Fibroblast of skin of back (primary cell): ENCODE measurements at regions not wholly inside any gene's neighbourhood (a gene's known extent, or its start where the extent isn't known, plus 50 kb on each side); places are given as distances from the start of the nearest gene placed in this dataset.

Experiments used
- DNase-seq: peaks from one replicate; pipeline ENCODE4 v3.0.0-alpha.2; 2013

GRCh38 chr4:183563874-183564273 lies 59.0 kb downstream of the ING2 start:
- no peak for DNase-seq

GRCh38 chr4:183571350-183571941 lies 66.6 kb downstream of the ING2 start:
- DNase-seq, result peak; percentile 14

GRCh38 chr4:183576701-183577404 lies 72.0 kb downstream of the ING2 start:
- no peak for DNase-seq

- DNase-seq, result no peak
Measured at GRCh38 chr4:183580370-183580769, 75.5 kb downstream of the ING2 start.

GRCh38 chr4:183580849-183581248 lies 76.0 kb downstream of the ING2 start:
- DNase-seq, result no peak

- DNase-seq, result no peak
Measured at GRCh38 chr4:183586824-183587223, 72.2 kb downstream of the RWDD4 start.

- DNase-seq, result peak; percentile 8
Measured at GRCh38 chr4:183588169-183588675, 70.8 kb downstream of the RWDD4 start.

- no peak for DNase-seq
Measured at GRCh38 chr4:183588691-183589090, 70.3 kb downstream of the RWDD4 start.

- no peak for DNase-seq
Measured at GRCh38 chr4:183589461-183590099, 69.4 kb downstream of the RWDD4 start.
